ENCODE measurements at regions not wholly inside any gene's neighbourhood (a gene's known extent, or its start where the extent isn't known, plus 50 kb on each side); places are given as distances from the start of the nearest gene placed in this dataset.

DNA sequence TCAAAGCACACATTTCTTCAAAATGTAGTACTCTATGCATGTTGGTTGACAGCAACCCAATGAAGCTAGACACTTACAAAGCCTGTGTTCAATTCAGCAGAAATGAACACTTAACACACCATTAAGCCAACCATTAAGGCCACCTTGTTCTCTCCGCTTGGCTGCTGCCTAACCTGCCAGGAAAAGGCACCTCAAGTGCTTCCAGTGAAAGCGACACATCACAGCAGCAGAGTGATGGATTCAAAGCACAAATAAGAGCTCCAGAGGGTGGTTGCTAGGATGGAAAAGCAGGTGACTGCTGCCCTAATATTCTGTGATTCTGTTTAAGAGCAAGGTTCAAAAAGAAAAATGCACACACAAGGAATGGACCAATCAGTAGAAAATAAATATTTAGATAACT lies 81.5 kb upstream of the GNAI1 start:
- H3K27ac Mint-ChIP-seq = no peak overlapping the region
- Histone ChIP-seq H3K27me3 (ENCODE audit: control insufficient read depth in 1 of 2, insufficient read depth in 2 of 2, low read length in 2 of 2) (no peaks in the 10 kb centered on the region), H3K4me1 (ENCODE audit: insufficient read depth, low read length) (no peaks in the 10 kb centered on the region), H3K27ac (ENCODE audit: low read depth in 1 of 2, low read length in 2 of 2) (no peak overlapping the region), H3K4me3 (ENCODE audit: low read length) (no peak overlapping the region), H3K36me3 (ENCODE audit: insufficient read depth, low read length) (no peaks in the 10 kb centered on the region), H3K9me3 (ENCODE audit: control insufficient read depth in 1 of 2, insufficient read depth in 1 of 2, low read length in 2 of 2) (peaks cover 0 to under 1% of the 10 kb centered on the region in 2 experiments)
- no peak overlapping the region for H3K4me3 Mint-ChIP-seq
- intact Hi-C loops (cut with DNase I, micrococcal nuclease) = no loop called here
- CTCF ChIA-PET = no interaction called here
- POLR2A ChIA-PET = no interaction called here
- no peaks in the 10 kb centered on the region for H3K9me3 Mint-ChIP-seq
- ATAC-seq (ENCODE audit: poor library complexity) = no peak
- H3K36me3 Mint-ChIP-seq (ENCODE audit: low read depth) = no peaks in the 10 kb centered on the region
- TF ChIP-seq CTCF (IDR thresholded peaks at IDR 0.05) = no peak
- H3K4me1 Mint-ChIP-seq (ENCODE audit: low read depth) = no peaks in the 10 kb centered on the region
- DNase-seq = no peak
- H3K27me3 Mint-ChIP-seq = no peaks in the 10 kb centered on the region

DNA sequence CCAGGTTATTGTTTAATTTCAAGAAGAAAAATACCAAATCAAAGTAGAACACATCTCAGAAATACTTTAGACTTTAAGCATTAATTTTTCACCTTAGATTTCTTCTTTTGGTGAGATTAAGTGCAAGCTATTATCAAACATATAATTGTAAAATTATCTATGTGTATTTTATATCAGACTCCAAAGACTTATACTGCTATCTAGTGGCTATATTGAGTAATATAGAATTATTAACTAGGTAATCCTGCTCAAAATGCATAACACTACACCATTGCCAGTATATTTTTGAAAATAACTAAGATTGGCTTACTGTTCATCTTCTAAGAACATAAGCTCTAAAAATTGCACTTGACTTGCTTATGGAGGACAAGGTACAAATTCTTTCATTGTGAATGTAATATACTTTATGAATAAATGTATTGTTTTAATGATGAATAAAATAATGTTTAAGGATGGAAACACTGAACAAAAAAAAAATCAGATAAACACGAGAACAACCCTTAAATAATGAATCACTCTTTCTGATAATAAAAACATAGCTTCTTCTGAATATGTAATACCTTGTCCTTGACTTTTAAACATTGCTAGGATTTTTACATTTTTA lies 86.7 kb upstream of the GNAI1 start:
- no peak for DNase-seq
- intact Hi-C loops (cut with DNase I, micrococcal nuclease) = no loop called here
- ATAC-seq (ENCODE audit: poor library complexity) = no peak
- H3K36me3 Mint-ChIP-seq (ENCODE audit: low read depth) = no peaks in the 10 kb centered on the region
- no peak overlapping the region for H3K4me3 Mint-ChIP-seq
- H3K4me1 Mint-ChIP-seq (ENCODE audit: low read depth) = no peaks in the 10 kb centered on the region
- Histone ChIP-seq H3K4me1 (ENCODE audit: insufficient read depth, low read length) (no peaks in the 10 kb centered on the region), H3K4me3 (ENCODE audit: low read length) (no peak overlapping the region), H3K9me3 (ENCODE audit: control insufficient read depth in 1 of 2, insufficient read depth in 1 of 2, low read length in 2 of 2) (peaks cover 0 to 8% of the 10 kb centered on the region in 2 experiments), H3K36me3 (ENCODE audit: insufficient read depth, low read length) (no peaks in the 10 kb centered on the region), H3K27ac (ENCODE audit: low read depth in 1 of 2, low read length in 2 of 2) (no peak overlapping the region), H3K27me3 (ENCODE audit: control insufficient read depth in 1 of 2, insufficient read depth in 2 of 2, low read length in 2 of 2) (no peaks in the 10 kb centered on the region)
- no peaks in the 10 kb centered on the region for H3K27me3 Mint-ChIP-seq
- H3K27ac Mint-ChIP-seq = no peak overlapping the region
- POLR2A ChIA-PET = no interaction called here
- no peak for TF ChIP-seq CTCF (IDR thresholded peaks at IDR 0.05)
- no peaks in the 10 kb centered on the region for H3K9me3 Mint-ChIP-seq
- CTCF ChIA-PET = interaction anchor here (1.5 kb wide), 1 partner anchor 11 kb away, joined by 3 read pairs; no protein-coding TSS in a partner anchor

DNA sequence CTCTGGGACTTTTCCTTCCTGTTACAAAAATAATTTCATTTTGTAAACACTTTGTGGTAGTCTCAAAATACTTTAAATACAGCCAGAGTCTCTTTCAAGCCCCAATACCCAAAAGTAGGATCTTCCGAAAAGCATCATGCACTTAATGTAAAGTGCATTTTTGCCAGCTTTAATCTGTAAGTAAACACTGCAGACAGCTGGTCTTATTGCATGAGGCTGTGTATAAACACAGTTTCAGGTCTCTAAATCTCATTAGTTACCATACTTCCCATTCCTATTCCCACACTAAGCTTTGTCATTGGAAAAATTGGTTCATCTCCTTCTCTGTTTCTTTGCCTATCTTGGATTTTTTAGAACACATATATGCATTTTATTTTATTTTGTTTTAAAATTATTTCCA lies 87.6 kb upstream of the GNAI1 start:
- no peak overlapping the region for H3K27ac Mint-ChIP-seq
- H3K4me3 Mint-ChIP-seq = no peak overlapping the region
- no peaks in the 10 kb centered on the region for H3K4me1 Mint-ChIP-seq (ENCODE audit: low read depth)
- H3K36me3 ChIP-seq (ENCODE audit: insufficient read depth, low read length) = no peaks in the 10 kb centered on the region
- no peaks in the 10 kb centered on the region for H3K36me3 Mint-ChIP-seq (ENCODE audit: low read depth)
- no peak for ATAC-seq (ENCODE audit: poor library complexity)
- no peak overlapping the region for H3K27ac ChIP-seq (ENCODE audit: low read depth in 1 of 2, low read length in 2 of 2)
- H3K9me3 Mint-ChIP-seq = no peaks in the 10 kb centered on the region
- H3K4me3 ChIP-seq (ENCODE audit: low read length) = no peak overlapping the region
- intact Hi-C loops (cut with DNase I, micrococcal nuclease) = no loop called here
- H3K9me3 ChIP-seq (ENCODE audit: control insufficient read depth in 1 of 2, insufficient read depth in 1 of 2, low read length in 2 of 2) = peaks cover 0 to 8% of the 10 kb centered on the region in 2 experiments
- POLR2A ChIA-PET = no interaction called here
- H3K4me1 ChIP-seq (ENCODE audit: insufficient read depth, low read length) = no peaks in the 10 kb centered on the region
- no peaks in the 10 kb centered on the region for H3K27me3 Mint-ChIP-seq
- CTCF ChIA-PET = interaction anchor here (1.5 kb wide), 1 partner anchor 10 kb away, joined by 3 read pairs; no protein-coding TSS in a partner anchor
- no peak for TF ChIP-seq CTCF (IDR thresholded peaks at IDR 0.05)
- no peak for DNase-seq
- no peaks in the 10 kb centered on the region for H3K27me3 ChIP-seq (ENCODE audit: control insufficient read depth in 1 of 2, insufficient read depth in 2 of 2, low read length in 2 of 2)

All from CD4-positive, alpha-beta T cell (primary cell).